H1 (cell line): ENCODE measurements at regions not wholly inside any gene's neighbourhood (a gene's known extent, or its start where the extent isn't known, plus 50 kb on each side); places are given as distances from the start of the nearest gene placed in this dataset.

Experiments used
- CTCF ChIA-PET: fragments of 300-600 bp; sonication (Branson Sonifier 250); formaldehyde crosslinking; loops from one replicate; lab custom pipeline; 2021; ENCODE audit not compliant: partially characterized antibody; lab: Charles Lee
- POLR2A ChIA-PET: fragments of 300-600 bp; sonication (Branson Sonifier 250); formaldehyde crosslinking; loops from one replicate; lab custom pipeline; 2021; ENCODE audit warnings: inconsistent platforms; ENCODE audit not compliant: partially characterized antibody; lab: Charles Lee
- DNase-seq, 2 experiments: peaks; one replicate each; pipeline versions ENCODE4 v3.0.0 to v3.0.0-alpha.2; 2010 to 2022; ENCODE audit warnings: low spot score in 2 of 2, low read depth in 1 of 2, mixed read lengths in 1 of 2
- FAIRE-seq: peaks from 2 replicates; lab custom pipeline; 2011; peaks lifted over from hg19 to GRCh38; lab: Jason Lieb, UNC
- H2AFZ ChIP-seq: 2 replicates; pipeline ENCODE4 v1.8.1; 2012; ENCODE audit warnings: low read length, inconsistent platforms
- H2AK5ac ChIP-seq: 2 replicates; pipeline ENCODE4 v1.6.1; 2013; ENCODE audit warnings: low read depth, low read length
- H2BK120ac ChIP-seq: replicated peaks from 2 replicates; pipeline ENCODE3; 2013; ENCODE audit warnings: low read depth, low read length, inconsistent platforms
- H2BK12ac ChIP-seq: 2 replicates; pipeline ENCODE4 v1.6.1; 2013; ENCODE audit warnings: low read depth, low read length
- H2BK15ac ChIP-seq: 2 replicates; pipeline ENCODE4 v1.6.1; 2013; ENCODE audit warnings: low read length
- H2BK20ac ChIP-seq: 2 replicates; pipeline ENCODE4 v1.6.1; 2013; ENCODE audit warnings: low read length
- H2BK5ac ChIP-seq: 2 replicates; pipeline ENCODE4 v1.6.1; 2013; ENCODE audit warnings: low read depth, low read length
- H3K14ac ChIP-seq: 2 replicates; pipeline ENCODE4 v1.6.1; 2013; ENCODE audit warnings: inconsistent platforms; ENCODE audit not compliant: insufficient read length
- H3K18ac ChIP-seq: 2 replicates; pipeline ENCODE4 v1.6.1; 2013; ENCODE audit warnings: low read length; ENCODE audit errors: extremely low read depth
- H3K23ac ChIP-seq: 2 replicates; pipeline ENCODE4 v1.6.1; 2013; ENCODE audit warnings: inconsistent platforms; ENCODE audit not compliant: insufficient read length
- H3K23me2 ChIP-seq: 2 replicates; pipeline ENCODE4 v1.6.1; 2013; ENCODE audit warnings: low read depth, low read length
- H3K27ac ChIP-seq: 2 replicates; pipeline ENCODE4 v1.6.1; 2011; ENCODE audit warnings: low read depth, low read length, inconsistent platforms
- H3K27me3 ChIP-seq, 4 experiments: replicated peaks in 1 of 4; 1 replicate in 1 of 4; 2 replicates in 3 of 4; pipeline versions ENCODE4 v1.6.1 to v1.8.1; 2011 to 2013; ENCODE audit warnings: low read length in 3 of 4, mild to moderate bottlenecking in 3 of 4, inconsistent platforms in 2 of 4, mixed read lengths in 2 of 4, moderate library complexity in 1 of 4; ENCODE audit not compliant: control insufficient read depth in 3 of 4, insufficient read depth in 3 of 4; ENCODE audit errors: extremely low read depth in 1 of 4
- H3K36me3 ChIP-seq, 4 experiments: 2 replicates each; pipeline versions ENCODE4 v1.6.1 to v1.8.1; 2011 to 2013; ENCODE audit warnings: mild to moderate bottlenecking in 4 of 4, low read length in 3 of 4, moderate library complexity in 2 of 4, control low read depth in 1 of 4, inconsistent platforms in 1 of 4; ENCODE audit not compliant: insufficient read depth in 4 of 4, control insufficient read depth in 2 of 4
- H3K4ac ChIP-seq: replicated peaks from 2 replicates; pipeline ENCODE3; 2013; ENCODE audit warnings: low read length, low read depth, mixed read lengths, inconsistent platforms; ENCODE audit not compliant: insufficient read length
- H3K4me1 ChIP-seq, 4 experiments: replicated peaks in 1 of 4; 1 replicate in 1 of 4; 2 replicates in 3 of 4; pipeline versions ENCODE4 v1.6.1 to v1.8.1; 2011 to 2013; ENCODE audit warnings: low read length in 3 of 4, inconsistent platforms in 2 of 4, mixed read lengths in 1 of 4; ENCODE audit not compliant: insufficient read depth in 4 of 4, control insufficient read depth in 3 of 4
- H3K4me2 ChIP-seq, 2 experiments: 2 replicates each; pipeline versions ENCODE4 v1.6.1 to v1.8.1; 2011 to 2013; ENCODE audit warnings: low read depth in 2 of 2, low read length in 2 of 2, control low read depth in 1 of 2, inconsistent platforms in 1 of 2, mild to moderate bottlenecking in 1 of 2; ENCODE audit not compliant: insufficient read depth in 1 of 2
- H3K4me3 ChIP-seq, 4 experiments: fragments of 200-600, 300-600 bp in 1 of 4; sonication (generic), shearing (Covaris generic), sonication (Bioruptor Twin) in 1 of 4; 2 replicates each; pipeline versions ENCODE4 v1.5.1 to v1.8.1; 2011 to 2016; ENCODE audit warnings: low read length in 4 of 4, low read depth in 3 of 4, control low read depth in 2 of 4, inconsistent platforms in 2 of 4, mild to moderate bottlenecking in 2 of 4, mixed read lengths in 1 of 4, moderate library complexity in 1 of 4; ENCODE audit not compliant: insufficient read depth in 2 of 4; ENCODE audit errors: extremely low read depth in 1 of 4
- H3K56ac ChIP-seq: replicated peaks from 2 replicates; pipeline ENCODE3; 2013; ENCODE audit warnings: low read depth, mild to moderate bottlenecking, mixed read lengths, low read length, inconsistent platforms; ENCODE audit not compliant: insufficient read length
- H3K79me1 ChIP-seq: 2 replicates; pipeline ENCODE4 v1.6.1; 2013; ENCODE audit warnings: low read depth, low read length, control low read depth
- H3K79me2 ChIP-seq, 2 experiments: 2 replicates each; pipeline versions ENCODE4 v1.6.1 to v1.8.1; 2012 to 2013; ENCODE audit warnings: low read length in 2 of 2, mild to moderate bottlenecking in 2 of 2, inconsistent platforms in 1 of 2; ENCODE audit not compliant: insufficient read depth in 2 of 2, control insufficient read depth in 1 of 2
- H3K9ac ChIP-seq, 4 experiments: replicated peaks in 1 of 4; 1 replicate in 1 of 4; 2 replicates in 3 of 4; pipeline versions ENCODE4 v1.6.1 to v1.8.1; 2011 to 2013; ENCODE audit warnings: low read depth in 3 of 4, low read length in 3 of 4, control low read depth in 2 of 4, mild to moderate bottlenecking in 2 of 4, moderate library complexity in 2 of 4, inconsistent platforms in 1 of 4; ENCODE audit errors: extremely low read depth in 1 of 4
- H3K9me3 ChIP-seq, 2 experiments: 2 replicates each; pipeline versions ENCODE4 v1.6.1 to v1.8.1; 2012 to 2013; ENCODE audit warnings: mild to moderate bottlenecking in 2 of 2, moderate library complexity in 2 of 2, control low read depth in 1 of 2, inconsistent platforms in 1 of 2, low read depth in 1 of 2, low read length in 1 of 2, mixed read lengths in 1 of 2; ENCODE audit not compliant: insufficient read depth in 2 of 2
- H4K20me1 ChIP-seq, 2 experiments: replicated peaks in 1 of 2; 2 replicates each; pipeline versions ENCODE3 to v1.8.1; 2011 to 2013; ENCODE audit warnings: inconsistent platforms in 2 of 2, low read length in 2 of 2, mild to moderate bottlenecking in 1 of 2; ENCODE audit not compliant: insufficient read depth in 2 of 2, control insufficient read depth in 1 of 2
- H4K5ac ChIP-seq: 2 replicates; pipeline ENCODE4 v1.6.1; 2013; ENCODE audit warnings: low read length, low read depth, mixed read lengths, inconsistent platforms; ENCODE audit not compliant: insufficient read length
- H4K8ac ChIP-seq: 2 replicates; pipeline ENCODE4 v1.8.0; 2013; ENCODE audit warnings: mild to moderate bottlenecking, moderate library complexity, low read length, inconsistent platforms; ENCODE audit not compliant: insufficient read depth; ENCODE audit errors: extremely low read depth
- H4K91ac ChIP-seq: replicated peaks from 2 replicates; pipeline ENCODE3; 2013; ENCODE audit warnings: low read length, mixed read lengths, inconsistent platforms; ENCODE audit not compliant: insufficient read length
- ASH2L ChIP-seq: fragments of 200-600, 300-600 bp; sonication (generic); IDR thresholded peaks from one replicate; pipeline ENCODE4 v1.7.1; 2017; ENCODE audit warnings: low read length
- ATF2 ChIP-seq: IDR thresholded peaks from 2 replicates; pipeline ENCODE4 v1.6.1; 2012; ENCODE audit warnings: low read length, inconsistent platforms
- BCL11A ChIP-seq, 2 experiments: IDR thresholded peaks; one replicate each; pipeline ENCODE4 v1.6.1; 2011; ENCODE audit warnings: low read depth in 2 of 2, low read length in 2 of 2, mild to moderate bottlenecking in 2 of 2
- CBX8 ChIP-seq: fragments of 300-800, 300-1000 bp; sonication (generic); IDR thresholded peaks from 2 replicates; pipeline ENCODE4 v1.7.1; 2016; ENCODE audit warnings: low read depth, low read length, borderline replicate concordance
- CREB1 ChIP-seq: IDR thresholded peaks from 2 replicates; pipeline ENCODE4 v1.6.1; 2012; ENCODE audit warnings: inconsistent platforms
- E2F6 ChIP-seq: IDR thresholded peaks from 2 replicates; pipeline ENCODE4 v1.6.1; 2012; ENCODE audit warnings: inconsistent platforms
- EZH2 ChIP-seq: fragments of 200-600 bp; sonication (generic); IDR thresholded peaks from 2 replicates; pipeline ENCODE4 v1.7.1; 2012; ENCODE audit warnings: low read depth, mild to moderate bottlenecking, moderate library complexity, low read length, inconsistent platforms; ENCODE audit not compliant: severe bottlenecking
- RBBP5 ChIP-seq: IDR thresholded peaks from 2 replicates; pipeline ENCODE4 v1.7.1; 2012; ENCODE audit warnings: low read depth, mild to moderate bottlenecking, inconsistent platforms, low read length, moderate library complexity, borderline replicate concordance
- RFX5 ChIP-seq: IDR thresholded peaks from 2 replicates; pipeline ENCODE4 v1.6.1; 2011; ENCODE audit warnings: low read depth, low read length, improper control_type of control experiment, borderline replicate concordance
- SP2 ChIP-seq: IDR thresholded peaks from 2 replicates; pipeline ENCODE4 v1.6.1; 2012; ENCODE audit warnings: mild to moderate bottlenecking, low read length, inconsistent platforms
- SP4 ChIP-seq: IDR thresholded peaks from 2 replicates; pipeline ENCODE4 v1.6.1; 2012; ENCODE audit warnings: low read length, inconsistent platforms
- ZNF274 ChIP-seq: IDR thresholded peaks from 2 replicates; pipeline ENCODE4 v1.7.0; 2012; ENCODE audit warnings: low read length, borderline replicate concordance; ENCODE audit errors: extremely low read depth
- WGBS, 2 experiments: shearing (Covaris generic) in 1 of 2; methylation state at CpG; one replicate each; pipeline versions ENCODE4 v1.1.6 to v1.1.7; 2013 to 2015; ENCODE audit warnings: low lambda C conversion rate in 2 of 2, mixed read lengths in 2 of 2, inconsistent platforms in 1 of 2, low coverage in 1 of 2, missing lambda C conversion rate in 1 of 2; ENCODE audit not compliant: insufficient replicate concordance in 2 of 2, insufficient coverage in 1 of 2, insufficient read length in 1 of 2; ENCODE audit errors: extremely low coverage in 1 of 2, missing lambda C conversion rate in 1 of 2; 5-methylcytosine and 5-hydroxymethylcytosine counted together

GRCh38 chrY:17202395-17202794 lies 677.6 kb downstream of the CDY2B start:
- no peaks in the 10 kb centered on the region for H3K79me2 ChIP-seq
- H3K23ac ChIP-seq = no peak overlapping the region
- no peaks in the 10 kb centered on the region for H3K27me3 ChIP-seq
- no peak overlapping the region for H2BK5ac ChIP-seq
- no peak overlapping the region for H3K4ac ChIP-seq
- no peak overlapping the region for H3K9ac ChIP-seq
- no peak overlapping the region for H2BK20ac ChIP-seq
- H3K79me1 ChIP-seq = no peaks in the 10 kb centered on the region
- CTCF ChIA-PET = no interaction called here
- H4K20me1 ChIP-seq = no peaks in the 10 kb centered on the region
- H3K56ac ChIP-seq = no peak overlapping the region
- H3K18ac ChIP-seq = no peak overlapping the region
- POLR2A ChIA-PET = no interaction called here
- TF ChIP-seq ZNF274 = no peak
- no peak for TF ChIP-seq CBX8
- no peak for TF ChIP-seq ATF2
- TF ChIP-seq ASH2L = no peak
- TF ChIP-seq CREB1 = no peak
- no peak for TF ChIP-seq BCL11A (IDR thresholded peaks at IDR 0.05; ENCODE audit: low read depth in 2 of 2, low read length in 2 of 2)
- TF ChIP-seq RFX5 = no peak
- TF ChIP-seq SP2 = no peak
- TF ChIP-seq SP4 = no peak
- no peak for TF ChIP-seq EZH2
- TF ChIP-seq E2F6 = no peak
- no peak for TF ChIP-seq RBBP5
- no peaks in the 10 kb centered on the region for H3K36me3 ChIP-seq
- no peak overlapping the region for H4K91ac ChIP-seq
- FAIRE-seq (no peak), DNase-seq (no peak)
- no peaks in the 10 kb centered on the region for H3K4me1 ChIP-seq
- no peak overlapping the region for H3K14ac ChIP-seq
- H3K27ac ChIP-seq = no peak overlapping the region
- no peak overlapping the region for H2BK120ac ChIP-seq
- H2AFZ ChIP-seq = no peak overlapping the region
- no peak overlapping the region for H3K4me3 ChIP-seq
- H4K5ac ChIP-seq = no peak overlapping the region
- no peak overlapping the region for H2BK15ac ChIP-seq
- H3K23me2 ChIP-seq = no peaks in the 10 kb centered on the region
- no peaks in the 10 kb centered on the region for H3K9me3 ChIP-seq
- H3K4me2 ChIP-seq = no peak overlapping the region
- H4K8ac ChIP-seq = no peak overlapping the region
- H2BK12ac ChIP-seq = no peak overlapping the region
- WGBS, 2 experiments = 96% methylated on average over 3 of the region's 3 CpGs; no CpG with 5 or more reads in 1 of the 2 experiments
- H2AK5ac ChIP-seq = no peak overlapping the region
